Activated CD8-positive, alpha-beta memory T cell treated with anti-CD3 and anti-CD28 coated beads, Interleukin-2, amount 10 ng/mL, durations not matched to agents 7 days and 5 days (primary cell): ENCODE measurements at regions not wholly inside any gene's neighbourhood (a gene's known extent, or its start where the extent isn't known, plus 50 kb on each side); places are given as distances from the start of the nearest gene placed in this dataset.

Experiments
- ATAC-seq: fragments of 150-1000 bp; cut with Tn5 transposase; one replicate; pipeline ENCODE4 v1.10.0; 2021; ENCODE audit warnings: moderate library complexity
- CTCF ChIA-PET: fragments of 350-600 bp; sonication (Branson Sonifier 250); formaldehyde crosslinking; loops from one replicate; lab custom pipeline; 2021; ENCODE audit warnings: antibody characterized with exemption; lab: Charles Lee
- DNase-seq: peaks from one replicate; pipeline ENCODE4 v3.0.0-alpha.2; 2020
- H3K27ac Mint-ChIP-seq: one replicate; pipeline ENCODE4 v1.8.0; 2021; ENCODE audit warnings: mild to moderate bottlenecking, mixed read lengths
- H3K27me3 Mint-ChIP-seq: one replicate; pipeline ENCODE4 v1.8.0; 2021; ENCODE audit warnings: mixed read lengths
- H3K36me3 Mint-ChIP-seq: one replicate; pipeline ENCODE4 v1.8.0; 2021; ENCODE audit warnings: mild to moderate bottlenecking, mixed read lengths
- H3K4me1 Mint-ChIP-seq: one replicate; pipeline ENCODE4 v1.8.0; 2021; ENCODE audit warnings: mixed read lengths
- H3K4me3 Mint-ChIP-seq: one replicate; pipeline ENCODE4 v1.8.0; 2021; ENCODE audit warnings: mild to moderate bottlenecking, moderate library complexity, mixed read lengths
- H3K9me3 Mint-ChIP-seq: one replicate; pipeline ENCODE4 v1.8.0; 2022; ENCODE audit warnings: low read depth, mixed read lengths

DNA sequence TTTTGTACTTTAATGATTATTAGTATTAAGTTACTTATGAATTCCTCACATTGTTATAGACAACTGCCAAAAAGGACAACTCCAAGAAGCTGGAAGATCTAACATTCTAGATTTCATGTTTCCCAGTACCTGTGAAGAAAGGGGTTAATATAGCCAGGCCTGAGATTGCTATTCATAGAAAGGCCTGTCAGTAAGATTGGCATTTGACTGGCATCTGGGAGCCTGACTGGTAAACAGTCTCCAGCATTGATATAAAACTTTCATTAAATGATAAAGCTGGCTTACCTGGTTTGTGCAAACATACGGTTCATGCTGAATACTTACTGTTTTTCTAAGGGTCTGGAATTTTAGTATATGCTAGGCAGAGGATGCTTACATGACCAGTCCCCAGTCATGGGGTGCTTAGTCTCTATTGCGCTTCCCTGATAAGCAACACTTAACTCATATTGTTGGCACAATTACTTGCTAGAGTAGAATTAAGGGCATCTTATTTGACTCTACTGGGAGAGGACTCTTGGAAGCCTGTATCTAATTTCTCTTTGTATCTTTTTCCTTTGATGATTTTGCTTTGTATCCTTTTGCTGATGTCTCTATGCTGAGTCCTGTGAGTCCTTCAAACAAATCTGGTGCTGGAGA is 340.4 kb upstream of the SEMA6A start:
- no peaks in the 10 kb centered on the region for H3K4me1 Mint-ChIP-seq
- H3K27ac Mint-ChIP-seq = no peak overlapping the region
- no peak overlapping the region for H3K4me3 Mint-ChIP-seq
- H3K9me3 Mint-ChIP-seq = no peaks in the 10 kb centered on the region
- no peaks in the 10 kb centered on the region for H3K27me3 Mint-ChIP-seq
- H3K36me3 Mint-ChIP-seq = no peaks in the 10 kb centered on the region
- ATAC-seq (no peak), DNase-seq (no peak)
- CTCF ChIA-PET = no interaction called here

DNA sequence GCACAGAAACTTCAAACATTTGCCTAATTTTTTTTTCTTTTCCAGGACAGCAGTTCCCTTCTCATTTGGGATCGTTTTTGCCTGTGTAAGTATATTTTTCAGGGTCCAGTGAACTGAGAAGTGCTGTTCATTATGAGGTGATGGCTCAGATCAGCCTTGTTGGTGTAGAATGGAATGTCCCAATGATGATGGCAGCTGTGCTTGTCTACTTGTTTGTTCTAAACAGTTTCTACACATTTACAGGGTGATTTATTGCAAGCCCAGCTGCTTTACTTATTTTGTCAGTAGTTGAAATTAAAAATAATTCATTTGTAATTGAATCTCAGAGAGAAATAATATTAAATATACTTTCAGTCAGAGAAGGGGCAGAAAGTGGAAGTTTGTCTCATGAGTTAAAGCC is 337.6 kb upstream of the SEMA6A start:
- DNase-seq = no peak
- no peak overlapping the region for H3K4me3 Mint-ChIP-seq
- no peaks in the 10 kb centered on the region for H3K27me3 Mint-ChIP-seq
- H3K36me3 Mint-ChIP-seq = no peaks in the 10 kb centered on the region
- H3K9me3 Mint-ChIP-seq = no peaks in the 10 kb centered on the region
- no peak overlapping the region for H3K27ac Mint-ChIP-seq
- H3K4me1 Mint-ChIP-seq = no peaks in the 10 kb centered on the region
- CTCF ChIA-PET = no interaction called here
- no peak for ATAC-seq

DNA sequence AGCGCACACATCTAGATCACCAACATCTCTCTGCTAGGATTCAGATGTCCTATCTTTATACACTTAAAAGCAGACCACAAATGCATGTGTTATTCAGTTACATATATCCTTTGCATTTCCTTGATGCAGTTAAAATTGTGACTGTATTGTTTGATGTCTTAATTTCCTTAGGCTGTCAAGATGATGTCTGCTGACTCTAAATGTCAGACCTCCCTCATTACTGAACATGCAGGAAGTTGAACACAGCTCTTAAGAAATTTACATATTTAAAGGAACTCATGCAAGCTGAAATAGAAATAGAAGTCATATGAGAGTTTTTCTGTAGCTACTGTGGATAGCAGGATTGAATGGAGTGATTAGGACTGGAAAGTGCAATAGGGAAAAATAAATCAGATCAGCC is 336.5 kb upstream of the SEMA6A start:
- CTCF ChIA-PET = no interaction called here
- ATAC-seq (no peak), DNase-seq (no peak)
- H3K27ac Mint-ChIP-seq = no peak overlapping the region
- no peak overlapping the region for H3K4me3 Mint-ChIP-seq
- H3K27me3 Mint-ChIP-seq = no peaks in the 10 kb centered on the region
- no peaks in the 10 kb centered on the region for H3K9me3 Mint-ChIP-seq
- H3K4me1 Mint-ChIP-seq = no peaks in the 10 kb centered on the region
- H3K36me3 Mint-ChIP-seq = no peaks in the 10 kb centered on the region

DNA sequence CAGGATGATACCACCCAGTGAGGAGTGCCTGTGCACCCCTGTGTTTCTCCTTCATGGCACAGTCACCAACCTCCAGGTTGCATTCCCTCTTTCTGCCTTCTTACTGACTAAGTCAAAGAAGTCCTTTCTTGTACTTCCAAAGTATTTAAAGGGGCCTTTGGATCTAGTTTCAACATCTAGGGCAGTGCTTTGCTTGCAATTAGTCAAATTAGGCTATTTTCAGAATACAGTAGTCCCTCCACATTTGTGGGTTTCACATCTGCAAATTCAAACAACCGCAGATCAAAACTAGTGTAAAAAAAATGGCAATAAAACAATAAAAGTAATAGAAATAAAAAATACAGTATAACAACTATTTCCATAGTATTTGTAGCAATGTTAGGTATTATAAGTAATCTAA is 333.9 kb upstream of the SEMA6A start:
- DNase-seq = no peak
- H3K27ac Mint-ChIP-seq = no peak overlapping the region

DNA sequence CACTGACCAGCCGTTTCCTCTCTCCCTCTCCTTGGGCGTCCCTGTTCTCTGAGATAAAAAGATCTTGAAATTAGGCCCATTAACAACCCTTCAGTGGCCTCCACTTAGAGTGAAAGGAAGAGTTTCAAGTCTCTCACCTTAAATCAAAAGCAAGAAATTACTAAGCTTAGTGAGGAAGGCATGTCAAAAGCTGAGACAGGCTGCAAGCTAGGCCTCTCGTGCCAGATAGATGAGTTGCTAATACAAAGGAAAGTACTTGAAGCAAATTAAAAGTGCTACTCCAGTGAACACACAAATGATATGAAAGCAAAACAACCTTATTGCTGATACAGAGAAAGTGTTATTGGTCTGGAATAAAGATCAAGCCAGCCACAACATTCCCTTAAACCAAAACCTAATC is 331.3 kb upstream of the SEMA6A start:
- DNase-seq = no peak
- Mint-ChIP-seq H3K9me3 (no peaks in the 10 kb centered on the region), H3K4me3 (no peak overlapping the region), H3K4me1 (no peaks in the 10 kb centered on the region), H3K27ac (no peak overlapping the region), H3K27me3 (no peaks in the 10 kb centered on the region), H3K36me3 (no peaks in the 10 kb centered on the region)
- CTCF ChIA-PET = no interaction called here
- no peak for ATAC-seq

More for the DNA sequence above, 333.9 kb upstream of the SEMA6A start:
- no peaks in the 10 kb centered on the region for H3K9me3 Mint-ChIP-seq
- ATAC-seq = no peak
- H3K4me1 Mint-ChIP-seq = no peaks in the 10 kb centered on the region
- no peaks in the 10 kb centered on the region for H3K36me3 Mint-ChIP-seq
- no peak overlapping the region for H3K4me3 Mint-ChIP-seq
- CTCF ChIA-PET = no interaction called here
- H3K27me3 Mint-ChIP-seq = no peaks in the 10 kb centered on the region

DNA sequence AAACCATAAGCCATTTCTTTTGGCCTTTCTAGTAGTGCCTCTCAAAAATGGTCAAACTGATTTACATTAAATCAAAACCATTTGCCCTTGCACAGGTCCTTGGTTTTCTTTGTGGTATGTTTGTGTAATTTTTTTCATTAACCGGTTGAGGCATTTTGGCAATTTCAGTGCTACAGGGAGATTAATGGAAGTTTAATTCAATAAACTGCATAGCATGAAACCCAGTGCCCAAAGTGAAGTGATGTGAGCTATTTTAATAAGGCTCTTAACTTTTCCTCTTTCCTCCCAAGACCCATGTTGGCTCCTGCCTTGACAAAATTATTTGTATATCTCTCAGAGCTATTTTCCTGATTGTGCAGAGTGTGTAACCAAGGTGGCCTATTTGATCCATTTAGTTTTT is 326.2 kb upstream of the SEMA6A start:
- Mint-ChIP-seq H3K27ac (no peak overlapping the region), H3K9me3 (no peaks in the 10 kb centered on the region), H3K4me3 (no peak overlapping the region), H3K36me3 (no peaks in the 10 kb centered on the region), H3K4me1 (no peaks in the 10 kb centered on the region), H3K27me3 (no peaks in the 10 kb centered on the region)
- CTCF ChIA-PET = no interaction called here
- ATAC-seq (no peak), DNase-seq (no peak)

DNA sequence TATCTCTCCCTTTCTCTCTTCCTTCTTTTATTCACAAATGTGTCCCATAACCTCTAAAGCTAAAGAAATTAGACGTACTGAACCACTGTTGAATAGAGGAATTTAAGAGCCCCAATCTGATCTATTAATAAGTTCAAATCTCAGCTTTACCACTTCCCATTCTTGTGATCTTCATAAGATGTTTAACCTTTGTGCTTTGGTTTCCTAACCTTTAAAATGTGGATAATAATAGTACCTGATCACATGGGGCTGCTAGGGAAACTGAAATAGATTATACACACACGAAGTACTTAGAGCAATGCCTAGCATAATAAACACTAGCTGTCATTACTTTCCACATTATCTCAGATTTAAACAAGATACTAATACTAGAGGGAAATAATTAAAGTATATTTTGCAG is 324.3 kb upstream of the SEMA6A start:
- no peaks in the 10 kb centered on the region for H3K36me3 Mint-ChIP-seq
- no peaks in the 10 kb centered on the region for H3K27me3 Mint-ChIP-seq
- H3K9me3 Mint-ChIP-seq = no peaks in the 10 kb centered on the region
- H3K4me1 Mint-ChIP-seq = no peaks in the 10 kb centered on the region
- no peak overlapping the region for H3K27ac Mint-ChIP-seq
- CTCF ChIA-PET = no interaction called here
- H3K4me3 Mint-ChIP-seq = no peak overlapping the region
- no peak for DNase-seq
- ATAC-seq = no peak

DNA sequence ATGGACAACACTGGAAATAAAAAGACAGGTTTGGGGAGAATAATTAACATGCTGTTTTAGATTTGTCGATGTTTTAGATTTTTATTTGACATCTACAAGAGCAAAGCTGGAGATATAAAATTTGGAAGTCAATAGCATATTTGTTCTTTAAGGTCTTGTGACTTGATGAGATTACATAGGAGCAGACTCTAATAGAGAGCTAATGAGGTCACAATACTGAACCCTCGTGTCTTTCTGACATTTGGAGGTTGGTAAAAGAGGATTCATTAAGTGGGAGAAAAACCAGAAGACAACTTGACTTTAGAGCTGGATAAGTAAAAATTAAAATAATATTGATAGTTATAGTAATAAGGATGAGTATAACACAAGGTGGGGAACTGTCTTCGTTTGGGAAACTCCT is 322.7 kb upstream of the SEMA6A start:
- no peak for DNase-seq
- Mint-ChIP-seq H3K36me3 (no peaks in the 10 kb centered on the region), H3K4me1 (no peaks in the 10 kb centered on the region), H3K27ac (no peak overlapping the region), H3K9me3 (no peaks in the 10 kb centered on the region), H3K4me3 (no peak overlapping the region), H3K27me3 (no peaks in the 10 kb centered on the region)
- ATAC-seq = no peak
- CTCF ChIA-PET = no interaction called here

DNA sequence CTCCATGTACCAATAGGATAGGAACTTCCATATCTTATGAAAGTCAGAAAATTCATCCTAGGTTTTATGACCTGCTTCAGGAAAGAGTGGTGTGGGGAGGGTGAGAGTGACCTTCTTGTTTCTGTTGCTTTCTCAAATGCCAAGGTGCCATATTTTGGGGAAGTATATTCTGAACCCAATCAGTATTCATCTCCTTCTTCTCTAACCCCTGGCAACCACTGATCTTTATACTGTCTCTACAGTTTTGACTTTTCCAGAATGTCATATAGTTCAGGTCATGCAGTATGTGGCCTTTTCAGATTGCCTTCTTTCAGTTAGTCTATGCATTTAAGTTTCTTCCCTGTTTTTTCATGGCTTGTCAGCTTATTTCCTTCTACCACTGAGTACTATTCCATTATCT is 321.4 kb upstream of the SEMA6A start:
- Mint-ChIP-seq H3K36me3 (no peaks in the 10 kb centered on the region), H3K4me3 (no peak overlapping the region), H3K27ac (no peak overlapping the region), H3K4me1 (no peaks in the 10 kb centered on the region), H3K27me3 (no peaks in the 10 kb centered on the region), H3K9me3 (no peaks in the 10 kb centered on the region)
- CTCF ChIA-PET = no interaction called here
- no peak for ATAC-seq
- DNase-seq = no peak

DNA sequence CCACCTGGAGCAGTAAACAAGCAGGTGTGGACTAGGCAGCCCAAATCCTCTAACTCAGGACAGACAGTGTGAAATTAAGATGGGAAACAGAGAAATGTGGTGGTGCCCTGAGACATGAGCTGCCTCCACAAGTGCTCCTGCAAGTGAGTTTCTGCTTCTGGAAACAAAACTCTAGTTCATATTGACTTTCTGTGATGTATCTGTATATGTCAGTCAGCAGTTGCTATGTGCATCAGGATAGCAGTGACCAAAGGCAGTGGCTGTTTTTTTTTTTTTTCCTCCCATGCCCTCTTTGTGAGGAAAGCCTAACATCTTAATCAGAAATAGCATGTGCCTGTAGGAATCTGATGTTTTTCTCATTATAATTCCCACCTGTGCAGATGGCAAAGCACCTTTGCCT is 318.4 kb upstream of the SEMA6A start:
- no peaks in the 10 kb centered on the region for H3K36me3 Mint-ChIP-seq
- no peak for ATAC-seq
- no peak overlapping the region for H3K4me3 Mint-ChIP-seq
- no peaks in the 10 kb centered on the region for H3K4me1 Mint-ChIP-seq
- no peak for DNase-seq
- no peaks in the 10 kb centered on the region for H3K27me3 Mint-ChIP-seq
- H3K27ac Mint-ChIP-seq = no peak overlapping the region
- CTCF ChIA-PET = no interaction called here
- no peaks in the 10 kb centered on the region for H3K9me3 Mint-ChIP-seq

DNA sequence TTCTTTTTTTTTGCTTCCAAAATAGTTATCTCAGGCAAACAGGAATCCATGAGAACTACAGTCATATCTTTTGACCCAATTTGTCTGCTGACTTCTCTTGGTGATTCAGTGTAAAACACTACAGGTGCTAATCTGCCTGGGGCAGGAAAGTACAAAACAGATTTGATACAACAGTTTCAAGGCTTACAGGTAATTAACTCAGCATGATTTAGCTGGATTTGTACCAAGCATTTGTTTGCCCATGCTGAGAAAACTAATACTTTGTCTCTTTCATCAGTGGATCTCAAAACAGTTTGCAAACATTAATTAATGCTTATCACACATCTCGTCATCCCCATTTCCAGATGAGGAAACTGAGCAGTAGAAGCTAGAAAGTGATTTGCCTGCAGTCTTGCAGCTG is 312.5 kb upstream of the SEMA6A start:
- Mint-ChIP-seq H3K27ac (no peak overlapping the region), H3K4me3 (no peak overlapping the region), H3K9me3 (no peaks in the 10 kb centered on the region), H3K27me3 (no peaks in the 10 kb centered on the region), H3K4me1 (no peaks in the 10 kb centered on the region), H3K36me3 (no peaks in the 10 kb centered on the region)
- DNase-seq = no peak
- no peak for ATAC-seq
- CTCF ChIA-PET = no interaction called here

DNA sequence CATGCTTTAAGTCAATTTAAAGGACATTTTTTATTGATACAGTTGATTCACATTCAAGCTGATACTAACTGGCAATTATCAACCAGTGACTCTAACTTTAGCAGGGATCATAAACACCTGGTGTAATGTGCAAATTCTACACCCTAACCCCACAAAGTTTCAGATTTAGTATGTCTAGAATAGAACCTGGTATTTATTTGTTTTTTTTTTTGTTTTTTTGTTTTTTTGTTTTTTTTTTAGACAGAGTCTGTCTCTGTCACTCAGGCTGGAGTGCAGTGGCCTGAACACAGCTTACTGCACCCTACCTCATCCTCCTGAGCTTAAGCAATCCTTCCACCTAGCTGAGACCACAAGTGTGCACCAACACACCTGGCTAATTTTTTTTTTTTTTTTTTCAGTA is 311.2 kb upstream of the SEMA6A start:
- CTCF ChIA-PET = no interaction called here
- no peak overlapping the region for H3K4me3 Mint-ChIP-seq
- H3K4me1 Mint-ChIP-seq = no peaks in the 10 kb centered on the region
- no peaks in the 10 kb centered on the region for H3K9me3 Mint-ChIP-seq
- no peaks in the 10 kb centered on the region for H3K27me3 Mint-ChIP-seq
- H3K27ac Mint-ChIP-seq = no peak overlapping the region
- ATAC-seq (no peak), DNase-seq (no peak)
- no peaks in the 10 kb centered on the region for H3K36me3 Mint-ChIP-seq

DNA sequence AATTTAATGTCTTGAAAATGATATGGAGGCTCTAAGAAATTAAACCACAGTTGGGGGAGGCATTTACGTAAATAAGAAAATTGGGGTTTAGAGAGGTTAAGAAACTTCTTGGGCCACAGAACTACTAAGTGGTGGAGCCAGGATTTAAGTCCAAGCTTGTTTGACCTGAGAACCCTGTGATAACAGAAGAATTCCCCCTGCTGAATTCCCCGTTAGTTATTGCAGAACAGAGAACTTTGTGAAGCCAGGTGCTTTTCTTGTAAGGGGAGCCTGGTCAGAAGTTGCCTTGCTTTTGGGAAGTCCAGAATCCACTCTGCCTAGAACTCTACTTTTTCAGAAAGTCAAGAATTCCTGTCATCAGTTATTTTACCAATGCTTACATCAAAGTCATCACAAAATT is 309.3 kb upstream of the SEMA6A start:
- no peaks in the 10 kb centered on the region for H3K9me3 Mint-ChIP-seq
- CTCF ChIA-PET = no interaction called here

DNA sequence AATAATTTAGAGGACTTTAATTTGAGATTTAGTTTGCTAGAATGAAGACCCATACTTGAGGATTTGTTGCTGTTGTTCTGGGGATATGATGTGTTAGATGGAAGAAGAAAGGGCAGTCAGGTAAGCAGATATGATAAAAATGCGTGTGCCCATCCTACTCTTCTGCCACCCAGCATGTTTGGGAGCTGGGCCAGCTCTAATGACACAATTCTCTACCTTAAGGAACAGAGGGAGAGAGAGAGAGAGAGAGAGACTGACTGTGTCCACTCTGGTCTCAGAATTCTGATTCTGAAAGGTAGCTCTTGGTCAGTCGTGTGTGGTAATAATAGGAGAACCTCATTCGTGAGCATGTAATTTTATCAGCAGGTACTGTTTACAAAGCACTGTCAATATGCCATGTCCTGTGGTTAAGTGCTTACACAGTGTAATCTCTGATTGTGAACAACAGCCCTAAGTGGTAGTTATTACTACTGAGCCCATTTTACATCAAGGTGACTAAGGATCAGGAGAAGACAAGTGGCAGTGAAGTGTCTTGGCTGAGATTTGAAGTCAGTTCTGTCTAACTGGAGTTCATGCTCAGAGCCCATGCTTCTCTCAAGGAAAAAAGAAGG is 307.4 kb upstream of the SEMA6A start:
- Mint-ChIP-seq H3K36me3 (no peaks in the 10 kb centered on the region), H3K9me3 (peaks cover 2% of the 10 kb centered on the region), H3K27me3 (no peaks in the 10 kb centered on the region), H3K4me3 (no peak overlapping the region), H3K27ac (no peak overlapping the region), H3K4me1 (no peaks in the 10 kb centered on the region)
- ATAC-seq = no peak
- DNase-seq = no peak
- CTCF ChIA-PET = no interaction called here

More for the DNA sequence above, 309.3 kb upstream of the SEMA6A start:
- Mint-ChIP-seq H3K27ac (no peak overlapping the region), H3K36me3 (no peaks in the 10 kb centered on the region), H3K4me3 (no peak overlapping the region), H3K4me1 (no peaks in the 10 kb centered on the region), H3K27me3 (no peaks in the 10 kb centered on the region)
- no peak for DNase-seq
- ATAC-seq = no peak

DNA sequence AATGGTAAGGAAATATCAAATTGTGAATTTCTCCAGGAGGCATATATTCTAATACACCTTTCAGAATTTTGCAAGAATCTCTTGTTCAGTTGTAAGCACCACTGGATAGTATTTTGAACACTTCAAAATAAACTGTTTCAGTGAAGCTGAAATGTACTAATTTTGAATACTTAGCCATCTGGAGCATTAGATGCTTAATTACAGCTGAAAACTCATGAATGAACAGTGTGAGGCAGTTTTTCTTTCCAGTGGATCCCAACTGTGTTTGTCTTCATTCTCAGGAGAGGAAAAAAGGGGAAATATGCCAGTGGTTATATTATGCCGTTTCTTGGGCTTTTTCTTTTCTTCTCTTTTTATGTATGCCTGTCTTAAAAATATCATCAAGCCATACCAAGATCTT is 306.0 kb upstream of the SEMA6A start:
- no peak overlapping the region for H3K4me3 Mint-ChIP-seq
- H3K9me3 Mint-ChIP-seq = peaks cover 3% of the 10 kb centered on the region
- no peak for DNase-seq
- H3K36me3 Mint-ChIP-seq = no peaks in the 10 kb centered on the region
- H3K27ac Mint-ChIP-seq = no peak overlapping the region
- no peaks in the 10 kb centered on the region for H3K4me1 Mint-ChIP-seq
- H3K27me3 Mint-ChIP-seq = no peaks in the 10 kb centered on the region
- CTCF ChIA-PET = no interaction called here
- no peak for ATAC-seq
